IMR-90 (cell line): ENCODE measurements at regions not wholly inside any gene's neighbourhood (a gene's known extent, or its start where the extent isn't known, plus 50 kb on each side); places are given as distances from the start of the nearest gene placed in this dataset.
"Not testable (repeated sequence)": the region's sequence is repeated elsewhere in the genome, so short reads cannot be mapped to it uniquely, and the experiment has no call there.

ENCODE experiments used
- ATAC-seq: fragments of 200-7000 bp; cut with Tn5 transposase; 2 replicates; pipeline ENCODE4 v1.9.1; 2020; ENCODE audit warnings: low read depth, mild to moderate bottlenecking, moderate library complexity
- BruUV-seq: library from RNA; stranded (reverse); fragments of 400-500 nt; replicated peaks from 2 replicates; lab custom pipeline; 2021; lab: Mats Ljungman, UMichigan
- CTCF ChIA-PET: fragments of 300-600 bp; formaldehyde crosslinking; extraction: SDS; loops from one replicate; lab custom pipeline; 2021; ENCODE audit warnings: antibody characterized with exemption; lab: Yijun Ruan, JAX
- POLR2A ChIA-PET: fragments of 300-600 bp; sonication (Branson Sonifier 250); formaldehyde crosslinking; loops from one replicate; lab custom pipeline; 2022; ENCODE audit warnings: antibody characterized with exemption; ENCODE audit not compliant: unreplicated experiment; lab: Charles Lee
- DNase-seq: peaks from one replicate; pipeline ENCODE4 v3.0.0; 2013
- H2AFZ ChIP-seq: replicated peaks from 2 replicates; pipeline ENCODE3; 2013; ENCODE audit warnings: low read length, mild to moderate bottlenecking; ENCODE audit not compliant: poor library complexity
- H2AK5ac ChIP-seq: 2 replicates; pipeline ENCODE4 v1.6.1; 2013; ENCODE audit warnings: low read depth, low read length, inconsistent platforms
- H2AK9ac ChIP-seq: replicated peaks from 2 replicates; pipeline ENCODE3; 2013; ENCODE audit warnings: mild to moderate bottlenecking, low read depth, low read length, moderate library complexity; ENCODE audit not compliant: poor library complexity
- H2BK120ac ChIP-seq: 2 replicates; pipeline ENCODE4 v1.6.1; 2013; ENCODE audit warnings: low read depth, low read length, inconsistent platforms
- H2BK15ac ChIP-seq: 3 replicates; pipeline ENCODE4 v1.6.1; 2013; ENCODE audit warnings: low read depth, low read length, inconsistent platforms
- H2BK20ac ChIP-seq: 2 replicates; pipeline ENCODE4 v1.6.1; 2013; ENCODE audit warnings: low read depth, mild to moderate bottlenecking, inconsistent platforms, low read length, moderate library complexity
- H2BK5ac ChIP-seq: 2 replicates; pipeline ENCODE4 v1.6.1; 2013; ENCODE audit warnings: mild to moderate bottlenecking, low read depth, low read length, inconsistent platforms; ENCODE audit not compliant: poor library complexity, severe bottlenecking
- H3K14ac ChIP-seq: replicated peaks from 2 replicates; pipeline ENCODE4 v1.6.1; 2013; ENCODE audit warnings: low read depth, low read length, inconsistent platforms
- H3K18ac ChIP-seq: 2 replicates; pipeline ENCODE4 v1.6.1; 2013; ENCODE audit warnings: low read depth, low read length, control low read depth
- H3K23ac ChIP-seq: 2 replicates; pipeline ENCODE4 v1.6.1; 2013; ENCODE audit warnings: low read depth, low read length, inconsistent platforms
- H3K27ac ChIP-seq: 2 replicates; pipeline ENCODE4 v1.5.1; 2013; ENCODE audit warnings: mild to moderate bottlenecking, control low read depth, low read length; ENCODE audit not compliant: insufficient read depth
- H3K27me3 ChIP-seq: 2 replicates; pipeline ENCODE4 v1.6.1; 2013; ENCODE audit warnings: low read length; ENCODE audit not compliant: control insufficient read depth, insufficient read depth
- H3K36me3 ChIP-seq: 2 replicates; pipeline ENCODE4 v1.6.1; 2013; ENCODE audit warnings: low read length, mixed read lengths; ENCODE audit not compliant: control insufficient read depth, insufficient read depth
- H3K4ac ChIP-seq: 2 replicates; pipeline ENCODE4 v1.6.1; 2013; ENCODE audit warnings: low read depth, low read length, inconsistent platforms
- H3K4me1 ChIP-seq: 2 replicates; pipeline ENCODE4 v1.6.1; 2013; ENCODE audit warnings: low read length, mixed read lengths; ENCODE audit not compliant: control insufficient read depth, insufficient read depth
- H3K4me2 ChIP-seq: 2 replicates; pipeline ENCODE4 v1.6.1; 2013; ENCODE audit warnings: low read depth, mild to moderate bottlenecking, control low read depth, low read length, moderate library complexity
- H3K4me3 ChIP-seq: 2 replicates; pipeline ENCODE4 v1.5.1; 2013; ENCODE audit warnings: low read depth, mild to moderate bottlenecking, control low read depth, low read length, moderate library complexity; ENCODE audit not compliant: insufficient read depth
- H3K56ac ChIP-seq: 2 replicates; pipeline ENCODE4 v1.6.1; 2013; ENCODE audit warnings: low read length, inconsistent platforms; ENCODE audit not compliant: insufficient read depth; ENCODE audit errors: extremely low read depth
- H3K79me1 ChIP-seq, 2 experiments: 2 replicates each; pipeline ENCODE4 v1.6.1; 2013; ENCODE audit warnings: low read length in 2 of 2, inconsistent platforms in 1 of 2, low read depth in 1 of 2
- H3K9ac ChIP-seq: 2 replicates; pipeline ENCODE4 v1.6.1; 2013; ENCODE audit warnings: low read depth, low read length, control low read depth
- H3K9me1 ChIP-seq: 2 replicates; pipeline ENCODE4 v1.6.1; 2013; ENCODE audit warnings: low read length, inconsistent platforms; ENCODE audit not compliant: insufficient read depth
- H3K9me3 ChIP-seq: 2 replicates; pipeline ENCODE4 v1.6.1; 2013; ENCODE audit warnings: low read length; ENCODE audit not compliant: control insufficient read depth, insufficient read depth
- H4K20me1 ChIP-seq: 2 replicates; pipeline ENCODE4 v1.6.1; 2013; ENCODE audit warnings: low read length, inconsistent platforms; ENCODE audit not compliant: insufficient read depth
- H4K5ac ChIP-seq: 2 replicates; pipeline ENCODE4 v1.6.1; 2013; ENCODE audit warnings: mild to moderate bottlenecking, low read depth, low read length, control low read depth
- H4K8ac ChIP-seq, 2 experiments: 2 replicates each; pipeline ENCODE4 v1.6.1; 2013; ENCODE audit warnings: low read depth in 2 of 2, low read length in 2 of 2, control low read depth in 1 of 2, inconsistent platforms in 1 of 2
- H4K91ac ChIP-seq: 2 replicates; pipeline ENCODE4 v1.6.1; 2013; ENCODE audit warnings: low read depth, low read length, inconsistent platforms; ENCODE audit not compliant: insufficient read depth
- WGBS, 2 experiments: methylation state at CpG; one replicate each; pipeline versions ENCODE4 v1.1.5 to v1.1.7; 2013; ENCODE audit warnings: missing lambda C conversion rate in 2 of 2; ENCODE audit not compliant: insufficient read length in 1 of 2; ENCODE audit errors: extremely low coverage in 2 of 2; 5-methylcytosine and 5-hydroxymethylcytosine counted together
- dilution Hi-C: fragments of 300-500 bp; cut with HindIII; formaldehyde crosslinking; loops from one replicate; pipeline ENCODE4 v1.14.3; 2018; ENCODE audit warnings: low sequenced_read_pairs; ENCODE audit not compliant: unreplicated experiment
- in situ Hi-C: fragments of 300-500 bp; cut with MboI; formaldehyde crosslinking; loops from 3 replicates; pipeline ENCODE4 v1.14.3; 2019; ENCODE audit warnings: low sequenced_read_pairs, inconsistent platforms, mixed read lengths
- intact Hi-C: fragments of 100-400 bp; cut with micrococcal nuclease; formaldehyde crosslinking; loops from 2 replicates; pipeline ENCODE4 v1.10.0; 2022

GRCh38 chr11:115967203-115967602, 463.0 kb upstream of the CADM1 start:
- H3K9me3 ChIP-seq, H3K4me2 ChIP-seq, H3K9ac ChIP-seq, H3K27me3 ChIP-seq, H2AK5ac ChIP-seq, in situ Hi-C loops, H2AK9ac ChIP-seq, H3K36me3 ChIP-seq, H3K4me3 ChIP-seq, H2BK5ac ChIP-seq, H3K27ac ChIP-seq, ATAC-seq, dilution Hi-C loops, H3K79me1 ChIP-seq, POLR2A ChIA-PET, H3K56ac ChIP-seq, H4K91ac ChIP-seq, H2BK15ac ChIP-seq, BruUV-seq, H4K5ac ChIP-seq, H4K20me1 ChIP-seq, H3K4me1 ChIP-seq, H2AFZ ChIP-seq, DNase-seq, intact Hi-C loops, H4K8ac ChIP-seq, CTCF ChIA-PET, H3K9me1 ChIP-seq, H3K23ac ChIP-seq, H2BK120ac ChIP-seq, H3K14ac ChIP-seq, H3K4ac ChIP-seq, H3K18ac ChIP-seq, H2BK20ac ChIP-seq: not testable (repeated sequence)
- 75% methylated on average over 4 of the region's 9 CpGs; no CpG with 5 or more reads in 1 of the 2 experiments for WGBS, 2 experiments
